Right atrium auricular region (tissue), 2 donors: ENCODE measurements at regions not wholly inside any gene's neighbourhood (a gene's known extent, or its start where the extent isn't known, plus 50 kb on each side); places are given as distances from the start of the nearest gene placed in this dataset.
"Not testable (repeated sequence)": the region's sequence is repeated elsewhere in the genome, so short reads cannot be mapped to it uniquely, and the experiment has no call there.

Experiments used
- DNase-seq: peaks from one replicate; pipeline ENCODE4 v3.0.0-alpha.2; 2019; ENCODE audit warnings: low spot score
- H3K27ac ChIP-seq, 2 donors: fragments of 200-600 bp; sonication (generic); 1 replicate in 1 of 2; 2 replicates in 1 of 2; pipeline ENCODE4 v1.5.1; 2016 to 2019
- H3K27me3 ChIP-seq, 2 donors: fragments of 200-600 bp; sonication (generic); one replicate each; pipeline versions ENCODE4 v1.5.1 to v1.6.0; 2017 to 2019
- H3K36me3 ChIP-seq: fragments of 200-600 bp; sonication (generic); one replicate; pipeline ENCODE4 v1.5.1; 2016
- H3K4me1 ChIP-seq, 2 donors: fragments of 200-600 bp; sonication (generic); one replicate each; pipeline versions ENCODE4 v1.5.1 to v1.6.0; 2017 to 2019
- H3K4me3 ChIP-seq, 2 donors: fragments of 200-600 bp; sonication (generic); 1 replicate in 1 of 2; 2 replicates in 1 of 2; pipeline ENCODE4 v1.5.1; 2017 to 2019; ENCODE audit warnings: mild to moderate bottlenecking in 1 of 2, moderate library complexity in 1 of 2
- H3K9me3 ChIP-seq, 2 donors: fragments of 200-600 bp; sonication (generic); one replicate each; pipeline ENCODE4 v1.5.1; 2019
- TF ChIP-seq, protein P1 (sequence below), 2 donors: fragments of 200-600 bp; sonication (generic); IDR thresholded peaks; one replicate each; pipeline ENCODE4 v1.5.1; 2019; ENCODE audit warnings: antibody characterized with exemption in 2 of 2

DNA sequence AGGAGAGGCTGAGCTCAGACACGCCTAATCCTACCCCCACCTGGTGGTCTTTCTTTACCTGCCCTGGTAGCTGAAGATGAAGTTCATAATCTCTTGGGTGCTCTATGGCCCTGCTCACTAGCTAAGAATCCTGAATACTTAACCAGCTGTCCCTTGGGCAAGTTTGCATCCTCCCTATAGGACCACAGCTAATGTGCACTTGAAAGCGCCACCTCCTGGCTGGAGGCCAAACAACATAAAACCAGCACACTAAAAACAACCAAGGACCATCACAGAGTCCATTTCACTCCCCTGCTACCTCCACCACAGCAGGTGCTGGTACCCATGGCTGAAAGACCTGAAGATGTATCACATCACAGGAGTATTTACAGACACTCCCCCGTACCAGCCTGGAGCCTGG, 155.5 kb upstream of the SLC24A3 start:
- TF ChIP-seq, protein P1, sequence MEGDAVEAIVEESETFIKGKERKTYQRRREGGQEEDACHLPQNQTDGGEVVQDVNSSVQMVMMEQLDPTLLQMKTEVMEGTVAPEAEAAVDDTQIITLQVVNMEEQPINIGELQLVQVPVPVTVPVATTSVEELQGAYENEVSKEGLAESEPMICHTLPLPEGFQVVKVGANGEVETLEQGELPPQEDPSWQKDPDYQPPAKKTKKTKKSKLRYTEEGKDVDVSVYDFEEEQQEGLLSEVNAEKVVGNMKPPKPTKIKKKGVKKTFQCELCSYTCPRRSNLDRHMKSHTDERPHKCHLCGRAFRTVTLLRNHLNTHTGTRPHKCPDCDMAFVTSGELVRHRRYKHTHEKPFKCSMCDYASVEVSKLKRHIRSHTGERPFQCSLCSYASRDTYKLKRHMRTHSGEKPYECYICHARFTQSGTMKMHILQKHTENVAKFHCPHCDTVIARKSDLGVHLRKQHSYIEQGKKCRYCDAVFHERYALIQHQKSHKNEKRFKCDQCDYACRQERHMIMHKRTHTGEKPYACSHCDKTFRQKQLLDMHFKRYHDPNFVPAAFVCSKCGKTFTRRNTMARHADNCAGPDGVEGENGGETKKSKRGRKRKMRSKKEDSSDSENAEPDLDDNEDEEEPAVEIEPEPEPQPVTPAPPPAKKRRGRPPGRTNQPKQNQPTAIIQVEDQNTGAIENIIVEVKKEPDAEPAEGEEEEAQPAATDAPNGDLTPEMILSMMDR (IDR thresholded peaks at IDR 0.05): no peak

DNA sequence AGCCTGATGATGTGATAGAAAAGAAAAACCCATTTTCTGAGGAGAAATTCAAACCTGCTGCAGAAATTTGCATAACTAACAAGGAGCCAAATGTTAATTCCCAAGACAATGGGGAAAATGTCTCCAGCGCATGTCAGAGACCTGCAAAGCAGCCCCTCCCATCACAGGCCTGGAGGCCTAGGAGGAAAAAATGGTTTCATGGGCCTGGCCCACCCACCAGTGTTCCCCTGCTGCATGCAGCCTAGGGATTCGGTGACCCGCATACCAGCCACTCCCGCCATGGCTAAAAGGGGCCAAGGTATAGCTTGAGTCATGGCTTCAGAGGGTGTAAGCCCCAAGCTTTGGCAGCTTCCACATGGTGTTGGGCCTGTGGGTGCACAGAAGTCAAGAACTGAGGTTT, 147.7 kb upstream of the SLC24A3 start:
- H3K4me1 ChIP-seq, DNase-seq, H3K36me3 ChIP-seq, H3K27me3 ChIP-seq, H3K4me3 ChIP-seq, H3K27ac ChIP-seq: not testable (repeated sequence)
- H3K9me3 ChIP-seq: peaks cover 0 to 38% of the 10 kb centered on the region in 2 donors

More for the DNA sequence above, 155.5 kb upstream of the SLC24A3 start:
- H3K9me3 ChIP-seq: peaks cover 0 to 31% of the 10 kb centered on the region in 2 donors
- no peaks in the 10 kb centered on the region for H3K4me1 ChIP-seq
- H3K27ac ChIP-seq: no peak overlapping the region
- no peak overlapping the region for H3K4me3 ChIP-seq
- DNase-seq: no peak
- H3K36me3 ChIP-seq: no peaks in the 10 kb centered on the region
- H3K27me3 ChIP-seq: no peaks in the 10 kb centered on the region

DNA sequence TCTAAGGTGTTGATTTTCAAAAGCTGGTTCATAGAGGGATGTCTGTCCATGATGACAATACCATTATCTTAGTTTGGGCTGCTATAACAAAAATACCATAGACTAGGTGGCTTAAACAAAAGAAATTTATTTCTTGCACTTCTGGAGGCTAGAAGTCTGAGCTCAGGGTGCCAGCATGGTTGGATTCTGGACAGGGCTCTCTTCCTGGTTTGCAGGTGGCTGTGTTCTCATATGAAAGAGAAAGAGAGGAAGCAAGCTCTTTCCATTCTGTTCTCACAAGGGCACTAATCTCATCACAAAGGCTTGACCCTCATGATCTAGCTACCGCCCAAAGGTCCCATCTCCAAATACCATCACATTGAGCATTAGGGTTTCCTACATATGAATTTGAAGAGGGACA, 144.5 kb upstream of the SLC24A3 start:
- Histone ChIP-seq H3K27me3 (no peaks in the 10 kb centered on the region), H3K27ac (no peak overlapping the region), H3K9me3 (peaks cover 0 to 14% of the 10 kb centered on the region in 2 donors), H3K4me1 (no peaks in the 10 kb centered on the region), H3K4me3 (no peak overlapping the region), H3K36me3 (no peaks in the 10 kb centered on the region)
- TF ChIP-seq, protein P1 (IDR thresholded peaks at IDR 0.05): no peak
- DNase-seq: no peak

DNA sequence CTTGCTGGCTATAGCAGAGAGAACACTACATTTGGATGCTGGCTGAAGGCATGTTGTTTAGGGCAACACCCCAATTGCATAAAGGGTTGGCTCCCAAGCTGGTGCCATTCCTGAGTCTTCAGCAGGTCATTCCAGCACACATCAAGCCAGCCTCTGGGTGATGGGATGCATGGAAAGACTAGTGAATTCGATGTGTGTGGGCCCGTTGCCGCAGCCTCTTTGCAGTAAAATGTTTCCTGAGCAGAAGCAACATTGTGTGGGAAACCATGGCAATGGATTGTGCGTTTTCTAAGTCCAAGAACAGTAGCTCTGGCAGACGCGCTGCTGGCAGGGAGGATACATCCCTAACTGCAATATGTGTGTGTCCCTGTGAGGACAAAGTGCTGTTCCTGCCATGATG, 142.4 kb upstream of the SLC24A3 start:
- DNase-seq: no peak
- no peaks in the 10 kb centered on the region for H3K27me3 ChIP-seq
- no peak overlapping the region for H3K4me3 ChIP-seq
- H3K27ac ChIP-seq: no peak overlapping the region
- H3K36me3 ChIP-seq: no peaks in the 10 kb centered on the region
- TF ChIP-seq, protein P1 (IDR thresholded peaks at IDR 0.05): no peak
- peaks cover 0 to 8% of the 10 kb centered on the region in 2 donors for H3K9me3 ChIP-seq
- no peaks in the 10 kb centered on the region for H3K4me1 ChIP-seq

DNA sequence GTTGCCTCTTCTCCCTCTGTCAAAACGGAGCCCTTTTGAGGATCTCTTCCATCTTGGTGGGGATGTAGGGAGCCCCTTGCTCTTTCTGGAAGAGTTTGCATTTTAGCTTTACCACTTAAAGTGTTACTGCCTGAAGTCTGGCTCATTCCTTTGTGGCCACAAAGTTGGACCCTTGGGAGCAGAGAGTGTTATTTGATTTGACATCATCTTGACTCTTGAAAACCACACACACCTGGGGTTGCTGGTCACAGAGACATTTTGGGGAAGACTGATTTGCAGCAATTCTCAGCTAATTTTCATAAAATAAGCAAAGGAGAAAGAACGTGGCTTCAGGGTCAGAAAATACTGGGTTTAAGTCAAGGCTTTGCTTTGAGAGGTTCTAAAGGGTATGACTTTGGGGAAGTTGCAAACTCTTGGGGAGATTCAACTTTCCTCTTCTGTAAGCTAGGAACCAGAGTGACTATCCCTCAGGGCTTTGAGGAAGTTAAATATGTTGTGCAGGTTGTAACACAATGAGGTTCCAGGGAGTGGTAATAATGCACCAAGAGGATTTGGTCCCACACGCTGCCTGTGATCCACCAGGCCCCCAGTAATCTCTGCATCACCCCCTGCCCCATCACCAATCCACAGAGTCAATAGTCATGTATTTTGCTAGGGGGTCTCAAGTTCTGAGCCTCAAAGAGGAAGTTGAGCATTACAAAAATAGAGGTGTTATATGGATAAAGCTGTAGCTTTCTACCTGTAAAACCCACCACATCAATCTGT, 141.6 kb upstream of the SLC24A3 start:
- peaks cover 0 to 8% of the 10 kb centered on the region in 2 donors for H3K9me3 ChIP-seq
- H3K27ac ChIP-seq: no peak overlapping the region
- H3K4me3 ChIP-seq: no peak overlapping the region
- TF ChIP-seq, protein P1 (IDR thresholded peaks at IDR 0.05): no peak
- no peaks in the 10 kb centered on the region for H3K36me3 ChIP-seq
- no peak for DNase-seq
- H3K4me1 ChIP-seq: no peaks in the 10 kb centered on the region
- no peaks in the 10 kb centered on the region for H3K27me3 ChIP-seq

DNA sequence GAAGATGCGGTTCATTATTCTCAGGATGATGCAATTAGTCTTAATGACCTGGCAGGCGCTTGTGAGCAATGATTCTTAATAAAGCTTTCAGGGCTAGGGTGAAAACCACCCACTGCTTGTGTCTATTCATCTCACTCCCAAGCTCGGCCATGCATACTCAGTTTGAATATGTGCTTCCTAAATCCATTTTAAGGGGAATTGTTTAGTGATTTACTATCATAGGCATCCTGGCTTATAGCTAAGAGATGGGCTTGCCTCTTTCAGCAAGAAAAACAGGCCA, 141.1 kb upstream of the SLC24A3 start:
- no peak for DNase-seq
- no peak overlapping the region for H3K4me3 ChIP-seq
- no peaks in the 10 kb centered on the region for H3K4me1 ChIP-seq
- TF ChIP-seq, protein P1 (IDR thresholded peaks at IDR 0.05): no peak
- no peaks in the 10 kb centered on the region for H3K27me3 ChIP-seq
- no peak overlapping the region for H3K27ac ChIP-seq
- peaks cover 0 to 4% of the 10 kb centered on the region in 2 donors for H3K9me3 ChIP-seq
- H3K36me3 ChIP-seq: no peaks in the 10 kb centered on the region
